LNCaP clone FGC (cell line): ENCODE measurements at regions not wholly inside any gene's neighbourhood (a gene's known extent, or its start where the extent isn't known, plus 50 kb on each side); places are given as distances from the start of the nearest gene placed in this dataset.
"Not testable (repeated sequence)": the region's sequence is repeated elsewhere in the genome, so short reads cannot be mapped to it uniquely, and the experiment has no call there.

ENCODE experiments used
- DNase-seq: peaks from one replicate; pipeline ENCODE4 v3.0.0-alpha.2; 2011; ENCODE audit warnings: low read depth
- H3K4me3 ChIP-seq: 2 replicates; pipeline ENCODE4 v1.5.1; 2011; ENCODE audit warnings: mild to moderate bottlenecking, low read depth, low read length, control low read depth
- CTCF ChIP-seq: IDR thresholded peaks from 2 replicates; pipeline ENCODE4 v1.5.1; 2012; ENCODE audit warnings: mild to moderate bottlenecking; ENCODE audit not compliant: control insufficient read depth, insufficient read depth; ENCODE audit errors: extremely low read depth

DNA sequence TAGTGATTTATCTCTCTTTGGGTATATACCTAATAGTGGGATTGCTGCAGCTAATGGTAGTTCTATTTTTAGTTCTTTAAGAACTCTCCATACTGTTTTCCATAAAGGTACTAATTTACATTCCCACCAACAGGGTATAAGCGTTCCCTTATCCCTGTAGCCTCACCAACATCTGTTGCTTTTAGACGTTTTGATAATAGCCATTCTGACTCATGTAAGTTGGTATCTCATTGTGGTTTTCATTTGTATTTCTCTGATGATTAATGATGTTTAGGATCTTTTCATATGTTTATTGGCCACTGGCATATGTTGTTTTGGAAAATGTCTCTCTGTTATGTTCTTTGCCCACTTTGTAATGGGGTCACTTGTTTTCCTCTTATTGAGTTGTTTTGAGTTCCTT is 88.5 kb upstream of the ZNF267 start:
- TF ChIP-seq CTCF = no peak
- H3K4me3 ChIP-seq = no peak overlapping the region
- DNase-seq = no peak

DNA sequence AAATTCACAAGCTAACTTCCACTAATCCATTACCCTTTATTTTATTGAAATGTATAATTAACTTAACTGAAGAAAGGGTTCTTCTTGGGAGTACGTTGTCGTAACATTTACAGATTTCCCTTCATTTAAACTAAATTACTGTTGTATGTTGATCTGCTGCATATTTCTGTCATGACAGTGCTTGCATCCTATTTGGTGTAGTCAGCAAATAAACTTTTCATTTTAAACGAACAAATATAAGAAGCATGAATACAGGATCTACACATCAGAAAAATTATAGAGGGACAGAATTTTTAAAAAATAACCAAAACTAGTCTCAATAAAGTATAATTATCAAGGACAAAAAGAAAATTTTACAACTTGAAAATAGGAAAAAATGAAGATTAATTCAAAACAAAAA is 66.5 kb upstream of the ZNF267 start:
- DNase-seq = no peak
- TF ChIP-seq CTCF = no peak
- H3K4me3 ChIP-seq = no peak overlapping the region

GRCh38 chr16:31810863-31811262 is 62.7 kb upstream of the ZNF267 start:
- TF ChIP-seq CTCF = no peak
- no peak overlapping the region for H3K4me3 ChIP-seq
- DNase-seq = no peak

DNA sequence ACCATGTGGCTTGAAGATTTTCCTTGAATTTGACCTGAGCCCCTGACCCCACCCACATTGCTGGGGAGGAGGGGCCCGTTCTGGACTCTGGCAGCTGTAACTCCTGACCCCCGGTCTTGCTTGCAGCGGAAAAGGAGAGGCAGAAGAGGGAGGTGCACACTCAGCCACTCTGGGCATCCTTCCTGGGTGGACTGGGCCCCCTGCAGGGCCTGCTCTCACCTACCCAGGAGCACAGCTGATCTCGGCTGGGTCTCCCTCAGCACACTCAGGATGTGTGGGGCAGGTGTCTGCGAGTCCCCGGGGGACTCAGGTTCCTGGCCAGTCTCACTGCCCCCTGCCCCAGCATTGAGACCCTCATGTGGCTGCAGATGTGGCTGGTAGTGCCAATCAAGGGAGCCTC is 57.5 kb upstream of the ZNF267 start:
- DNase-seq, H3K4me3 ChIP-seq: not testable (repeated sequence)

- DNase-seq = no peak
- H3K4me3 ChIP-seq = no peak overlapping the region
- no peak for TF ChIP-seq CTCF
Measured at GRCh38 chr16:31819386-31819785, 54.2 kb upstream of the ZNF267 start.

DNA sequence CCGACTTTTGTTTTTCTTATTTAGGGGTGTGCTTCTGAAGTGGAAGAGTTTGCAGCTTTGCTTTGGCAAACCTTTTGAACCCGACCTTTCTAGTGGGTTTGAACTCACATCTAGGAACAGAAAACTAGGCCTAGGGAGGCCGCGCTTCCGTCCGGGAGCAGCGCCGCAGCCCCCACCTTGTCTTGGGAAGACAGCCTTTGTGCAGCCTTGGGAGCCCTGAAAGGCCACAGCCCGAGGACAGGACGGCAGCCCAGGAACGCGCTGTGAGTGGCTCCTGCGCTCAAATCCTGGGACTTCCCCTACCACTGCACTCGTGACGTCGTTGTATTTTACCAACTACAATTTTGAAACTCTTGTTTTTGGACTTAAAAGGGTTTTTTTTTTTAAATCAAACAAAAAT is 53.7 kb upstream of the ZNF267 start:
- no peak for DNase-seq
- no peak overlapping the region for H3K4me3 ChIP-seq
- no peak for TF ChIP-seq CTCF
